ENCODE measurements at regions not wholly inside any gene's neighbourhood (a gene's known extent, or its start where the extent isn't known, plus 50 kb on each side); places are given as distances from the start of the nearest gene placed in this dataset.

GRCh38 chr4:165684177-165684805 lies 188.7 kb upstream of the TLL1 start:
- TF ChIP-seq, protein P1, sequence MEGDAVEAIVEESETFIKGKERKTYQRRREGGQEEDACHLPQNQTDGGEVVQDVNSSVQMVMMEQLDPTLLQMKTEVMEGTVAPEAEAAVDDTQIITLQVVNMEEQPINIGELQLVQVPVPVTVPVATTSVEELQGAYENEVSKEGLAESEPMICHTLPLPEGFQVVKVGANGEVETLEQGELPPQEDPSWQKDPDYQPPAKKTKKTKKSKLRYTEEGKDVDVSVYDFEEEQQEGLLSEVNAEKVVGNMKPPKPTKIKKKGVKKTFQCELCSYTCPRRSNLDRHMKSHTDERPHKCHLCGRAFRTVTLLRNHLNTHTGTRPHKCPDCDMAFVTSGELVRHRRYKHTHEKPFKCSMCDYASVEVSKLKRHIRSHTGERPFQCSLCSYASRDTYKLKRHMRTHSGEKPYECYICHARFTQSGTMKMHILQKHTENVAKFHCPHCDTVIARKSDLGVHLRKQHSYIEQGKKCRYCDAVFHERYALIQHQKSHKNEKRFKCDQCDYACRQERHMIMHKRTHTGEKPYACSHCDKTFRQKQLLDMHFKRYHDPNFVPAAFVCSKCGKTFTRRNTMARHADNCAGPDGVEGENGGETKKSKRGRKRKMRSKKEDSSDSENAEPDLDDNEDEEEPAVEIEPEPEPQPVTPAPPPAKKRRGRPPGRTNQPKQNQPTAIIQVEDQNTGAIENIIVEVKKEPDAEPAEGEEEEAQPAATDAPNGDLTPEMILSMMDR (IDR thresholded peaks at IDR 0.05; ENCODE audit: low read depth, low read length) = no peak
- no peak overlapping the region for H3K27ac ChIP-seq (ENCODE audit: low read depth, low read length)
- H3K4me3 ChIP-seq (ENCODE audit: low read depth, low read length) = no peak overlapping the region
- H3K9me3 ChIP-seq (ENCODE audit: control insufficient read depth, insufficient read depth, low read length) = peaks cover 2% of the 10 kb centered on the region; the same call in 1 of the 2 replicates
- ChIA-PET POLR2A (no interaction called here), CTCF (no interaction called here)
- DNase-seq (ENCODE audit: low read depth, low spot score) = no peak
- H3K27me3 ChIP-seq (ENCODE audit: control insufficient read depth, insufficient read depth, low read length) = no peaks in the 10 kb centered on the region

GRCh38 chr4:165686756-165687155 lies 186.3 kb upstream of the TLL1 start:
- Histone ChIP-seq H3K9me3 (ENCODE audit: control insufficient read depth, insufficient read depth, low read length) (no peaks in the 10 kb centered on the region; the same call in 1 of the 2 replicates), H3K4me3 (ENCODE audit: low read depth, low read length) (no peak overlapping the region), H3K27me3 (ENCODE audit: control insufficient read depth, insufficient read depth, low read length) (no peaks in the 10 kb centered on the region), H3K27ac (ENCODE audit: low read depth, low read length) (no peak overlapping the region)
- TF ChIP-seq, protein P1 (IDR thresholded peaks at IDR 0.05; ENCODE audit: low read depth, low read length) = no peak
- ChIA-PET POLR2A (no interaction called here), CTCF (no interaction called here)
- no peak for DNase-seq (ENCODE audit: low read depth, low spot score)

GRCh38 chr4:165689159-165689558 lies 183.9 kb upstream of the TLL1 start:
- Histone ChIP-seq H3K4me3 (ENCODE audit: low read depth, low read length) (no peak overlapping the region), H3K27ac (ENCODE audit: low read depth, low read length) (no peak overlapping the region), H3K27me3 (ENCODE audit: control insufficient read depth, insufficient read depth, low read length) (no peaks in the 10 kb centered on the region), H3K9me3 (ENCODE audit: control insufficient read depth, insufficient read depth, low read length) (no peaks in the 10 kb centered on the region; the same call in 1 of the 2 replicates)
- CTCF ChIA-PET = no interaction called here
- no peak for DNase-seq (ENCODE audit: low read depth, low spot score)
- TF ChIP-seq, protein P1 (IDR thresholded peaks at IDR 0.05; ENCODE audit: low read depth, low read length) = no peak
- POLR2A ChIA-PET = no interaction called here

- no peak for DNase-seq (ENCODE audit: low read depth, low spot score)
- Histone ChIP-seq H3K27me3 (ENCODE audit: control insufficient read depth, insufficient read depth, low read length) (no peaks in the 10 kb centered on the region), H3K9me3 (ENCODE audit: control insufficient read depth, insufficient read depth, low read length) (no peaks in the 10 kb centered on the region; the same call in 1 of the 2 replicates), H3K4me3 (ENCODE audit: low read depth, low read length) (no peak overlapping the region), H3K27ac (ENCODE audit: low read depth, low read length) (no peak overlapping the region)
- CTCF ChIA-PET = no interaction called here
- POLR2A ChIA-PET = no interaction called here
- TF ChIP-seq, protein P1 (IDR thresholded peaks at IDR 0.05; ENCODE audit: low read depth, low read length) = no peak
Observed at GRCh38 chr4:165692082-165692481, 181.0 kb upstream of the TLL1 start.

DNA sequence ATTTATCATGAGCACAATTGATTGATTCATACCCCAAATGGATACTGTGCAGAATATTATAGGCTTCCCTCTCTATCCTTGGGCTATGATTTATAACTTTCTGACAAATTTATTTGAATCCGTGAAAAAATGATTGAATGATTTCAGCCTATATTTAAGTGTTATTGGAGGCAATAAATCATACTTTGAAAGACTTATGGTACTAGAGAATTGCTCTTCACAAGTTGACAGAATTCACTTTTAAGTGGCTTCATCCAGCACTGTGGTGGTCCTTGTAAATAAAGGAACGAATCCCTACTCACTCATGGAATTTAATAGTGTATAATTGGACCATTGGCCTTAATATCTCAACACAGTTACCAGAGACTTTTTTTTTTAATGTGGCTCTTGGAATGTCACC lies 174.8 kb upstream of the TLL1 start:
- no peaks in the 10 kb centered on the region for H3K9me3 ChIP-seq (ENCODE audit: control insufficient read depth, insufficient read depth, low read length)
- H3K27me3 ChIP-seq (ENCODE audit: control insufficient read depth, insufficient read depth, low read length) = no peaks in the 10 kb centered on the region
- CTCF ChIA-PET = no interaction called here
- TF ChIP-seq, protein P1 (IDR thresholded peaks at IDR 0.05; ENCODE audit: low read depth, low read length) = no peak
- POLR2A ChIA-PET = no interaction called here
- DNase-seq (ENCODE audit: low read depth, low spot score) = no peak
- H3K4me3 ChIP-seq (ENCODE audit: low read depth, low read length) = no peak overlapping the region
- H3K27ac ChIP-seq (ENCODE audit: low read depth, low read length) = no peak overlapping the region
